Activated CD4-positive, alpha-beta T cell treated with anti-CD3 and anti-CD28 coated beads, Interleukin-2, amount 10 ng/mL, durations not matched to agents 24 days and 14 days (primary cell): ENCODE measurements at regions not wholly inside any gene's neighbourhood (a gene's known extent, or its start where the extent isn't known, plus 50 kb on each side); places are given as distances from the start of the nearest gene placed in this dataset.

ENCODE experiments used
- DNase-seq: peaks from one replicate; pipeline ENCODE4 v3.0.0; 2022
- H3K27ac Mint-ChIP-seq: one replicate; pipeline ENCODE4 v1.8.0; 2022; ENCODE audit warnings: mild to moderate bottlenecking, mixed read lengths
- H3K27me3 Mint-ChIP-seq: one replicate; pipeline ENCODE4 v1.8.0; 2022; ENCODE audit warnings: mixed read lengths
- H3K36me3 Mint-ChIP-seq: one replicate; pipeline ENCODE4 v1.8.0; 2022; ENCODE audit warnings: low read depth, mild to moderate bottlenecking, mixed read lengths
- H3K4me1 Mint-ChIP-seq: one replicate; pipeline ENCODE4 v1.8.0; 2021; ENCODE audit warnings: mixed read lengths
- H3K4me3 Mint-ChIP-seq: one replicate; pipeline ENCODE4 v1.8.0; 2022; ENCODE audit warnings: mild to moderate bottlenecking, moderate library complexity, mixed read lengths
- H3K9me3 Mint-ChIP-seq: one replicate; pipeline ENCODE4 v1.8.0; 2021; ENCODE audit warnings: mixed read lengths
- intact Hi-C: fragments of 100-400 bp; cut with micrococcal nuclease; formaldehyde crosslinking; loops from one replicate; pipeline ENCODE4 v1.15.1; 2023

DNA sequence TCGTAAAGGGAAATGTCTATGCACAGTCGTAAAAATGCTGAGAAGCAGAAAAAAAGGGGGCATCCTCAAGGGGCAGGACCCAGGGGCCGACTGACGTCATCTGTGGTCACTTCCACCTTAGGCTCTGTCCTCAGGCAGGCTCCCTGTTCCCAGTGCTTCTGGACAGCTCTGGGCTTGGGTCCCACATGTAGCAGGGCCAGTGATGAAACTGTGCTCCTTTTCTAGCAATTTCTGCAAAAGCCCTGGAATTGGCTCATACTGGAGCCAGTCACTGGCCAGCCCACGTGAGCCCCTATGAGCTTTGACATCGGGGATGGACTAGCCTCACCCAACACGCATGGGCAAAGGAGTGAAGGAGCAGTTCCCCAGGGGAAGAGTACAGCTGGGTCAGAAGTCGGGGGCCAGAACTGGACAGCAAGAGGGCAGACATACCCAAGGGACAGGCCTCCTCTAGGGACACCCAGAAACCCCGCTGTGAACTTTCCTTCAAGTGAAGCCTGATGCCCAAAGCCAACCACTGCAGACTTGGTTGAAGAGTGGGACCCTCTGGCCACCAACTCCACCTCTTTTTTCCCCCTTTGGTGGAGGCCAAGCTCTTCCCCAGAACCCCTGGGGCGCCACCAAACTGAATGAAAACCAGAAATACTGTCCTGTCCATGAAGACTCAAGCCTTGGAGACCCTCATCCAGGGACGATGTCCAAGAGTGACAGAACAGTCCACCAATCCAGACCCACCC, 1349.0 kb downstream of the BRD1 start:
- H3K4me1 Mint-ChIP-seq = no peaks in the 10 kb centered on the region
- no peak overlapping the region for H3K27ac Mint-ChIP-seq
- DNase-seq = no peak
- no peaks in the 10 kb centered on the region for H3K27me3 Mint-ChIP-seq
- H3K9me3 Mint-ChIP-seq = no peaks in the 10 kb centered on the region
- H3K4me3 Mint-ChIP-seq = no peak overlapping the region
- H3K36me3 Mint-ChIP-seq = no peaks in the 10 kb centered on the region
- intact Hi-C loops = no loop called here

DNA sequence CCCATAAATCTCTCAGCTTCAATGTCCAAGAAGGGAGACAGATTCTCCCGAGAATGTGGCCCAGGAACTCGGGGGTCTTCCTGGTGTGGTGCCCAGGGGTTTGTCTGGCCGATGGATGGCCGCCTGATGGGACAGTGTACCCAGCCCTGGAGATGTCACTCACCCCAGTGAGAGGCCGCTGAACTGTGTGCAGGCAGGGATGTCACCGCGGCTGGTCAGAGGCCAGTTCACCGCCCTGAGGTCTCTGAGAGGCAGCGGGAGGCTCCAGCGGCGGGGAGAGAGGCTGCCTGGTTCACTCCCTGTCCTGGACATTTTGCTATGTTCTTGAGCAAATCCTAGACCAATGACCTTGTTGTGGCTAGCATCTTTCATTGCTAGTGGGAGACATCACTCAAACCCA, 1349.5 kb downstream of the BRD1 start:
- Mint-ChIP-seq H3K9me3 (no peaks in the 10 kb centered on the region), H3K27me3 (no peaks in the 10 kb centered on the region), H3K4me3 (no peak overlapping the region), H3K4me1 (no peaks in the 10 kb centered on the region), H3K36me3 (no peaks in the 10 kb centered on the region), H3K27ac (no peak overlapping the region)
- intact Hi-C loops = no loop called here
- no peak for DNase-seq

DNA sequence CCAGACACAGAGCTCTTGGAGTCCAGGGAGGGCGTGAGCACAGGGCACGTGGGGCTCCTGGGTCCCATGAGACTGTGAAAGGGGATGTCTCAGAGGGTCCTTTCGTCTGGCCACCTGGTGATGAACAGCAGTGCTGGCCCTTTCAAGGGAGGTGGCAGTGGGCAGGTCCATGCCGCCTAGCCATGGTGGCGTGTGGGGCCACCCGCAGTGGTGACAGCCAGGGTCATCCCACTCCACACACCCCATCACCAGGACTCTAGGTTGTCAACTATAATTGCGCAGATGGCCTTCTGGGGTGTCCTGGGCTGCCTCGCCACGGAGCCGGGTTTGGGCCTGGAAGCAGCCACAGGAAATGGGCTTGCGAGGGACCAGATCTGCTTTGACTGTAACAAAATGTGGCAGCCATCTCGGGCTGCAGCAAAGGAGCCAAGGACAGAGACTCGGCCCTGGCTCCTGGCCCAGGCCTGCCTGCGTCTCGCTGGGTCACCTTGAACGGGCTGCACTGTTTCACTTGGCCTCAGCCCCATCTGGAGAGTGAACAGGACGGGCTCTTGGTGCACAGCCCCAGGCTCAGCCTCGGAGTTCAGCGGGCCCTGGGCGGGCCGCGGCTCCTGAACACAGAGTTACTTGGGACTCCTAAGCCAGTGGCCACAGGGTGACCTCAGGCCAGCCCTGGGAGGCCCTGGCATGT, 1350.5 kb downstream of the BRD1 start:
- no peaks in the 10 kb centered on the region for H3K9me3 Mint-ChIP-seq
- no peaks in the 10 kb centered on the region for H3K36me3 Mint-ChIP-seq
- no peak overlapping the region for H3K27ac Mint-ChIP-seq
- no peak overlapping the region for H3K4me3 Mint-ChIP-seq
- no peaks in the 10 kb centered on the region for H3K4me1 Mint-ChIP-seq
- DNase-seq = no peak
- no peaks in the 10 kb centered on the region for H3K27me3 Mint-ChIP-seq
- intact Hi-C loops = no loop called here

DNA sequence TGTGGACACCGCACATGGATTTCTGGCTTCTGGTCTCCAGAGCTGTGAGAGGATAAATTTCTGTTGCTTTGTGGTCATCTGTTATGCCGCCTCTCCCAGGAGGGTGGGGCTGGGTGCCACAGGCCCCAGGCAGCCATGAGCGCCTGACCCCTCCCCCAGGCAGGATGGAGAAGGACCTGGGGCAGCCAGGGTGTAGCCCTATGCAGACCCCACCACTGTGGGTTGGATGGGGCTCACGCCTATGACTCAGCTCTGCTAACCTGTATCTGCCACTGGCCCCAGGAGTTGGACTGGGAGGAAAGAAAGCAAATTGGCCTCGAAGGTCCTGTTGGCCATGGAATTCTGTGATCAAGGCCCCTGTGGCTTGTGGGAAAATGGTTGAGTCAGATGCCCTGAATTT, 1351.1 kb downstream of the BRD1 start:
- no peaks in the 10 kb centered on the region for H3K4me1 Mint-ChIP-seq
- intact Hi-C loops = no loop called here
- no peaks in the 10 kb centered on the region for H3K36me3 Mint-ChIP-seq
- H3K4me3 Mint-ChIP-seq = no peak overlapping the region
- DNase-seq = no peak
- no peaks in the 10 kb centered on the region for H3K9me3 Mint-ChIP-seq
- H3K27me3 Mint-ChIP-seq = no peaks in the 10 kb centered on the region
- no peak overlapping the region for H3K27ac Mint-ChIP-seq

DNA sequence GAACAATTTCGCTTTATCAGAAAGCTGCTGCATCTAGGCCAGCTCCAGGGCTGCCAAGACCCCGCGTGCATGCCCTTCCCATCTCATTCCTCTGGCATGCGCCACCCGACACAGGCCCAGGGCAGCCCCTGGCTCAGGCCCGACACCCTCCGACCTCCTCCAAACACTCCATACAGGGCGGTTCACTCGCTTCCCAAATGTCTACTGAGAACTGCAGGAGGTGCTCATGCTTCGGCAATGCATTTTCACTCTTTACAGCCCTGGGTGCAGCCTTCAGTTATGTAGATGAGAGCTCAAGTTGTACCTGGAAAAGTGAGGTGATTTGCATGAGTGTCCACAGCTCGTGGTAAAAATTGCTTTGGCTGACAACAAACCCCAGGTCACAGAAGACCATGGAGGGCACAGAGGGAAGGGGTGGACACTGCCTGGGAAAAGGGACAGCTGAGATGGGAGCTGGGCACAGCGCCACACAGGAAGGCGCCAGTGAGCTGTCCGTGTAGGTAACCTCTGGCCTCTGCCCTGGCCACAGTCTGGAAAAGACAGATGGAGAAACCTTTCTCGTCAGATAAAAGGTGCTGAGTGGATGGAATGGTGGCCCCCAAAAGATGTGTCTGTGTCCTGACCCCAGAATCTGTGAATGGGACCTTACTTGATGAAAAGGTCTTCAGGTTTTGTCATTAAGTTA, 1351.9 kb downstream of the BRD1 start:
- no peaks in the 10 kb centered on the region for H3K4me1 Mint-ChIP-seq
- no peaks in the 10 kb centered on the region for H3K36me3 Mint-ChIP-seq
- no peak overlapping the region for H3K4me3 Mint-ChIP-seq
- H3K27me3 Mint-ChIP-seq = no peaks in the 10 kb centered on the region
- intact Hi-C loops = no loop called here
- no peak for DNase-seq
- no peaks in the 10 kb centered on the region for H3K9me3 Mint-ChIP-seq
- no peak overlapping the region for H3K27ac Mint-ChIP-seq

DNA sequence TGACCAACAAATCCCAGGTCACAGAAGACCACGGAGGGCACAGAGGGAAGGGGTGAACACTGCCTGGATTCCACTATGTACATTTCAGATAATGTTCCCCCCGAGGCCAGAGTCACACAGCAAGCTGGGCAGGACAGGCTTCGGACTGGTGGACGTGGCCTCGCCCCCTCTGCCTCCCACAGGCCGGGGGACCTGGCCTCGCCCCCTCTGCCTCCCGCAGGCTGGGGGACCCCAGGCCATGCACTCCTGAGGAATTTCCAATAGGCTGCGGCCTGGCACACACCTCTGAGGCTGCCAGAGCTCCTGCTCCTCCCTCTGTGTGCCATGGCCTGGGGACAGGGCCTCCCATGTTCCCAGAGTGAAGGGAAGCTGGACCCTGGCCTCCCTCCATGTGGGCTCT, 1352.8 kb downstream of the BRD1 start:
- no peak overlapping the region for H3K27ac Mint-ChIP-seq
- H3K9me3 Mint-ChIP-seq = no peaks in the 10 kb centered on the region
- intact Hi-C loops = no loop called here
- no peaks in the 10 kb centered on the region for H3K27me3 Mint-ChIP-seq
- no peak for DNase-seq
- no peak overlapping the region for H3K4me3 Mint-ChIP-seq
- no peaks in the 10 kb centered on the region for H3K36me3 Mint-ChIP-seq
- no peaks in the 10 kb centered on the region for H3K4me1 Mint-ChIP-seq

DNA sequence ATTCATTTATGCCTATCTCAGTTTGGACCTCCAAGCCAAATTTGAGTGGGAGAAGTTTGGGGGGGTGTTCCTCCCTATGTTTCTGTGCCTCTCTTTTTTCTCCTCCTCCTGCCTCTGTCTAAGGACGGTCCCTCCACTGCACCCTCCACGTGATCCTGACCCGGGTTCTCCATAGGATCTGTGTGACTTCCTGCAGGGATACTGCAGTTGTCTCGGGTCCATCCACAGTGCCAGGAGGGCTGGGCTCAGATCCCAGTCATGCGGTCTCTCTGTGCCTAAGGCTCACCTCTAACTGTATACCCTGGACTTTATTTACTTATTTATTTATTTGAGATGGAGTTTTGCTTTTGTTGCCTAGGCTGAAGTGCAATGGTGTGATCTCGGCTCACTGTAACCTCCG, 1354.5 kb downstream of the BRD1 start:
- H3K4me3 Mint-ChIP-seq = no peak overlapping the region
- H3K9me3 Mint-ChIP-seq = no peaks in the 10 kb centered on the region
- no peak for DNase-seq
- intact Hi-C loops = no loop called here
- H3K27me3 Mint-ChIP-seq = no peaks in the 10 kb centered on the region
- H3K36me3 Mint-ChIP-seq = no peaks in the 10 kb centered on the region
- no peak overlapping the region for H3K27ac Mint-ChIP-seq
- H3K4me1 Mint-ChIP-seq = no peaks in the 10 kb centered on the region

DNA sequence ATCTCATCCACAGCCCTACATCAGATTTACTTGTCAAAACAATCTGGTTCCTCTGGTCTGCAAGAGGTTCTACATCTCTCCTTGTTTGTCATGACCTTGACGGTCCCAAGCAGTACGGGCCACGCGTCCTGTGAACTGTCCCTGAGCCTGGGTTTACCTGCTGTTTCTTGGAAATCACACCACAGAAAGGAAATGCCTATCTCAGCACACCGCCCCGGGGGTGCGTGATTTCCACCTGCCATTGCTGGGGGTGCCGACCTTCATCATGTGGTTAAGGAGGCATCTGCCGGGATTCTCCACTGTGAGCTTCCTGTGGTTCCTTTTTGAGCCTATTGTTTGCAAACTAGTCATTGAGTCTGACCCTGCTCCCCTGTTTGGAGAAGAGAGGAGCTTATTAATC, 1363.4 kb downstream of the BRD1 start:
- intact Hi-C loops = no loop called here
- Mint-ChIP-seq H3K27ac (no peak overlapping the region), H3K4me3 (no peak overlapping the region), H3K9me3 (no peaks in the 10 kb centered on the region), H3K4me1 (no peaks in the 10 kb centered on the region), H3K36me3 (no peaks in the 10 kb centered on the region), H3K27me3 (no peaks in the 10 kb centered on the region)
- DNase-seq = no peak

DNA sequence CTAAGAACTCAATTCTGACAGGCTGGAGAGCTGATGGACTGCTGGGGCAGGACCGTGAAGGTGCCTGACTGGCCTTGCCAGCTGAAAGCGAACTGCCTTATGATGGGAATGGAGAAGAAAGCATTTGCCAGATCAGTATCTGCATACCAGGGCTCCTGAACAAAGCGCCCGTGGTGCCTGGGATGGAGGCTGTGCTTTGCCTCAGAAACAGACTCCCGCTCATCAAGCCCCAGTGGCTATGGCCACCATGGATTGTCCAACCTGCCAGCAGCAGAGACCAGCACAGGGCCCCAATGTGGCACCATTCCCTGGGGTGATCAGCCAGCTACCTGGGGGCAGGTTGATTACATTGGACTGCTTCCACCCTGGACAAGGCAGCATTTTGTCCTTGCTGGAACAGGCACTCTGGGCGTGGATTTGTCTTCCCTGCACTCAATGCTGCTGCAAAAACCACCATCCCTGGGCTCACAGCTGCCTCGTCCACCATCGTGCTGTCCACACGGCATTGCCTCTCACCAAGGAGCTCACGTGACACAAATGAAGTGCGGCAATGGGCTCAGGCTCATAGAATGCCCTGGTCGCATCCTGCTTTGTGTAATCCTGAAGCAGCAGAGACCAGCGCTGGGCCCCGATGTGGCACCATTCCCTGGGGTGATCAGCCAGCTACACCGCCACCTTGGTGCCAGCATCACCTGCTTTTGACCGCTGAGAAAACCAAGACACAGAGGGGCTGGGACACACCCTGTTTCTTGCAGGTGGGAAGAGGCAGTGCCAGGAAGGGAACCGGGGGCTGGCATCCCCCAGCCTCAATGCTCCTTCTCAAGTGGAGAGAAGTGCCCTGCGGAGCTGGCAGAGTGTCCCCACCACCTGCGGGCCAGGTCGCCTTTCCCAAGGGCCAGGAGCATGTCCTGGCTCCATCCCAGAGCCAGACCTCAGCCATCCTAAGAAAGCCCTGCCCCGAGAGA, 1367.5 kb downstream of the BRD1 start:
- no peaks in the 10 kb centered on the region for H3K4me1 Mint-ChIP-seq
- no peaks in the 10 kb centered on the region for H3K36me3 Mint-ChIP-seq
- H3K27ac Mint-ChIP-seq = no peak overlapping the region
- H3K9me3 Mint-ChIP-seq = no peaks in the 10 kb centered on the region
- intact Hi-C loops = no loop called here
- H3K27me3 Mint-ChIP-seq = no peaks in the 10 kb centered on the region
- DNase-seq = no peak
- H3K4me3 Mint-ChIP-seq = no peak overlapping the region

DNA sequence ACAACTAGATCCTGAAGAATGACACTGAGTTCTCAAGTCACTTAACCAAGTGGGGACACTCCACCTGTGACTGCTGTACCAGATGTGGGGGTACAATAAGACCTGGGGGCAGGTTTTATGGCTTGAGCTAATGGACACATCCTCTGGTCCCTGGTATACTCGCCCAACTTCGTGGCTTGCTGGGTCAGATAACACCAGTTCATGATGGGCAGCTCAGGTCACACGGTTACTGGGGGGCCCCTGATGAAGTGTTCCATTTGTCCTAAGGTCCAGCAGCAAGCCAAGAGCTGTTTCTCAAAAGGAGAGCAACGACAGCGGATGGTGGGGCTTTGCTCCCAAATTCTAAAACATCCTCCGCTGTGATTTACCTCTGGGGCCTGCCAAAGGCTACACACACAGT, 1368.4 kb downstream of the BRD1 start:
- Mint-ChIP-seq H3K27me3 (no peaks in the 10 kb centered on the region), H3K27ac (no peak overlapping the region), H3K36me3 (no peaks in the 10 kb centered on the region), H3K9me3 (no peaks in the 10 kb centered on the region), H3K4me3 (no peak overlapping the region), H3K4me1 (no peaks in the 10 kb centered on the region)
- no peak for DNase-seq
- intact Hi-C loops = no loop called here

DNA sequence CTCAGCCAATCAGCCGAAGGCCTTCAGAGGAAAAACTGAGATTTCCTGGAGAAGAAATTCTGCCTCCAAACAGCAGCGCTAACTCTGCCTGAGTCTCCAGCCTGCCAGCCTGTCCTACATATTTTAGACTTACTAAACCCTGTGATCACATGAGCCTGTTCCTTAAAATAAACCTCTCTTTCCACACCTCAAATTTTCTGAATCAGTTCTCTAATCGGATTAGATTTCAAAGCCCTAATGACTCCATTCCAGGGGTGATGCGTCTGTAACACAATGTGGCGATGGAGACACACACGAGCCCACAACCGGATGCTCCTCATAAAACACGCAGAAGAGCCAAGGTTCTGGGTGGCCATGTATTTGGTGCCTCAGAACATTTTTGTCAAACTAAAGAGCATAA, 1371.2 kb downstream of the BRD1 start:
- H3K9me3 Mint-ChIP-seq = no peaks in the 10 kb centered on the region
- no peak overlapping the region for H3K4me3 Mint-ChIP-seq
- no peaks in the 10 kb centered on the region for H3K36me3 Mint-ChIP-seq
- H3K27me3 Mint-ChIP-seq = no peaks in the 10 kb centered on the region
- DNase-seq = no peak
- H3K27ac Mint-ChIP-seq = no peak overlapping the region
- intact Hi-C loops = no loop called here
- no peaks in the 10 kb centered on the region for H3K4me1 Mint-ChIP-seq

DNA sequence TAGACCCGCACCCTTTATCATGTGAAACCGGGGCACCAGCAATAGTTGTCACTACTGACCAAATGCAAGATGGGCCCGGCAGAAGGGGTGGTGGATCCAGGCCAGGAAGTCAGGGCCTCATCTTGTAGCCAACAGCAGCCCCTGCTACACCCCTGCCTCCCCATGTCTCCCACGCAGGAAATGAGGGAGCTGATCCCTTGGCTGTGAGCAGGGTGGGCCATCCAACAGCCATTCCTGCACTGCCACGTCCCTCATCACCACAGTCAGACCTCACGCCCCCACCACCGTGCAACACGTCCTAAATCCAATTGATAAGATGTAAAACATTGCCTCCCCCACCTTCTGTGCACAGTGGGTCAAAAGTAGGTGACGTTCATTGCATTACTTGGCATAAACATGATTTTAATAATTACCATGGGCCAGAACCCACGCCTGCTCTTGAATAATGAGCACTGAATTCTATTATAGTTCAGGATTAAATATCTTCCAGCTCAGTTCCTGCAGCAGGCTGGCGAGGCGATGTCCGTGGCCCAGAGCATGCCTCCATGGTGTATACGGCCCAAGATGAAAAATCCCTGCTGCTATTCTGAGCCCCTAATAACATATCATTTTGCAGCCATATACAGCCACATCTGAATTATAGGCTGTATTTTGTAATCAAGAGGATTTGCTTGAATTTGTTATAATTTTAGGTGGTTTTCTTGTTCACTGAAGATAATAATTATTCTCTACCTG, 1373.8 kb downstream of the BRD1 start:
- intact Hi-C loops = no loop called here
- H3K36me3 Mint-ChIP-seq = no peaks in the 10 kb centered on the region
- no peaks in the 10 kb centered on the region for H3K9me3 Mint-ChIP-seq
- no peak for DNase-seq
- no peak overlapping the region for H3K4me3 Mint-ChIP-seq
- no peaks in the 10 kb centered on the region for H3K27me3 Mint-ChIP-seq
- H3K4me1 Mint-ChIP-seq = no peaks in the 10 kb centered on the region
- H3K27ac Mint-ChIP-seq = no peak overlapping the region

DNA sequence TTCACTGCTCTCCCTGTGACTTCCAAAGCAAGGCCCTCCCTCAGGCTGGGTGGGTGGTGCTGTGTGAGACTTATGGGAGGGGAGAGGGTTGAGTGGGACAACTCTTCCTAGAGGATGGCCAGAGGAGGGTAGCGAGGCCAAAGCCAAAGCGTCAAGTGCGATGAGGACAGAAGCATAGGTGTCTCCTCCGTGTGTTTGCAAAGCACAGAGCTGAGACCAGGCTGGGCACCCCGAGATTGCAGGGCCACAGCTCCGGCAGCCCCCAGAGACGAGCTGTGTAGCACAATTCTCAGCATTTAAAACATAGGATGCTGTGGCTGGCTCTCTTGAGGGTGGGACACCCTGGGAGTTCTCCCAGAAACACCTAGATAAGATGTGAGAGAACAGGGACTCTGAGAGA, 1374.5 kb downstream of the BRD1 start:
- intact Hi-C loops = no loop called here
- DNase-seq = no peak
- H3K27ac Mint-ChIP-seq = no peak overlapping the region

More for the DNA sequence above, 1374.5 kb downstream of the BRD1 start:
- no peaks in the 10 kb centered on the region for H3K9me3 Mint-ChIP-seq
- no peaks in the 10 kb centered on the region for H3K27me3 Mint-ChIP-seq
- H3K4me3 Mint-ChIP-seq = no peak overlapping the region
- H3K4me1 Mint-ChIP-seq = no peaks in the 10 kb centered on the region
- no peaks in the 10 kb centered on the region for H3K36me3 Mint-ChIP-seq
